CD4-positive, alpha-beta T cell (primary cell): ENCODE measurements at regions not wholly inside any gene's neighbourhood (a gene's known extent, or its start where the extent isn't known, plus 50 kb on each side); places are given as distances from the start of the nearest gene placed in this dataset.

Experiments
- ATAC-seq: fragments of 200-7000 bp; cut with Tn5 transposase; one replicate; pipeline ENCODE4 v1.10.0; 2022; ENCODE audit warnings: mild to moderate bottlenecking; ENCODE audit not compliant: poor library complexity
- CTCF ChIA-PET: fragments of 350-600 bp; sonication (Branson Sonifier 250); formaldehyde crosslinking; loops from one replicate; lab custom pipeline; 2021; ENCODE audit warnings: antibody characterized with exemption, inconsistent platforms; lab: Charles Lee
- POLR2A ChIA-PET: fragments of 350-600 bp; sonication (Branson Sonifier 250); formaldehyde crosslinking; loops from one replicate; lab custom pipeline; 2021; ENCODE audit warnings: antibody characterized with exemption, inconsistent platforms; lab: Charles Lee
- DNase-seq, 14 experiments: peaks; one replicate each; pipeline ENCODE4 v3.0.0-alpha.2; 2013 to 2020; ENCODE audit warnings: mixed read lengths in 2 of 14
- H3K27ac ChIP-seq, 2 donors: one replicate each; pipeline versions ENCODE4 v1.5.1 to v1.7.0; 2013; ENCODE audit warnings: low read length in 2 of 2, low read depth in 1 of 2, mild to moderate bottlenecking in 1 of 2
- H3K27me3 ChIP-seq, 2 experiments: 1 replicate in 1 of 2; 2 replicates in 1 of 2; pipeline versions ENCODE4 v1.6.1 to v1.7.0; 2013; ENCODE audit warnings: low read length in 2 of 2, control low read depth in 1 of 2, mild to moderate bottlenecking in 1 of 2, moderate library complexity in 1 of 2; ENCODE audit not compliant: insufficient read depth in 2 of 2, control insufficient read depth in 1 of 2
- H3K36me3 ChIP-seq: one replicate; pipeline ENCODE4 v1.6.1; 2013; ENCODE audit warnings: low read length, control low read depth; ENCODE audit not compliant: insufficient read depth
- H3K4me1 ChIP-seq: one replicate; pipeline ENCODE4 v1.6.1; 2013; ENCODE audit warnings: low read length, control low read depth; ENCODE audit not compliant: insufficient read depth
- H3K4me3 ChIP-seq: one replicate; pipeline ENCODE4 v1.5.1; 2013; ENCODE audit warnings: mild to moderate bottlenecking, low read length, moderate library complexity
- H3K9me3 ChIP-seq, 2 experiments: 1 replicate in 1 of 2; 2 replicates in 1 of 2; pipeline versions ENCODE4 v1.6.1 to v1.7.0; 2013; ENCODE audit warnings: low read length in 2 of 2, mild to moderate bottlenecking in 2 of 2, control low read depth in 1 of 2, moderate library complexity in 1 of 2; ENCODE audit not compliant: control insufficient read depth in 1 of 2, insufficient read depth in 1 of 2
- H3K27ac Mint-ChIP-seq: one replicate; pipeline ENCODE4 v1.8.0; 2020; ENCODE audit warnings: mixed read lengths
- H3K27me3 Mint-ChIP-seq: one replicate; pipeline ENCODE4 v1.8.0; 2021; ENCODE audit warnings: mixed read lengths
- H3K36me3 Mint-ChIP-seq: one replicate; pipeline ENCODE4 v1.8.0; 2021; ENCODE audit warnings: low read depth, mixed read lengths
- H3K4me1 Mint-ChIP-seq: one replicate; pipeline ENCODE4 v1.8.0; 2021; ENCODE audit warnings: low read depth, mixed read lengths
- H3K4me3 Mint-ChIP-seq: one replicate; pipeline ENCODE4 v1.8.0; 2020; ENCODE audit warnings: mild to moderate bottlenecking, mixed read lengths
- H3K9me3 Mint-ChIP-seq: one replicate; pipeline ENCODE4 v1.8.0; 2020; ENCODE audit warnings: mixed read lengths
- intact Hi-C, 2 experiments: fragments of 100-400 bp; cut with DNase I in 1 of 2; cut with micrococcal nuclease in 1 of 2; formaldehyde crosslinking; loops; one replicate each; pipeline versions ENCODE4 v1.15.1 to v1.9.0; 2023 to 2025; cut with DNase I, micrococcal nuclease
- TF ChIP-seq, protein P1 (sequence below): fragments of 200-600 bp; IDR thresholded peaks from one replicate; pipeline ENCODE4 v1.8.0; 2022; ENCODE audit warnings: antibody characterized with exemption, mild to moderate bottlenecking

DNA sequence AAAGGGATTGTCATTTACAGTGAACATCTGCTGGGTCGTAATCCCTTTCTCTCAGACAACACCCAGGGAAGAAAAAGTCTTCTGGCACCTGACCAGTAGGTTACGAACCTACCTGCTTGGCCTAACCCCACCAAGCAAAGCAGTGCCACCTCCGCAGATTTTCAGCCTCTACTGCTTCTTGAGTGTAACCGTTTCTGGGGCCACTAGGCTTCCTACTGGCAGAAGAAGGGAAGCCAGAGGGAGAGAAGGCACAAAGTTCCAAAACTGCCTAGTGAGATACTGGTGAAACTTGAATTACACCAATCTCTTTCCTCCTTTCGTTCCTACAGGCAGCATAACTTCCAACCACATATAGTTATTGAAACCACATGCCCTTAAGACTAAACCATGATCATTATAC is 383.6 kb downstream of the BCAT1 start:
- H3K4me3 Mint-ChIP-seq, result no peak overlapping the region
- Histone ChIP-seq H3K27ac (no peak overlapping the region), H3K4me1 (peaks cover 6% of the 10 kb centered on the region), H3K36me3 (no peaks in the 10 kb centered on the region), H3K4me3 (no peak overlapping the region), H3K9me3 (peaks cover 0 to 4% of the 10 kb centered on the region in 2 experiments), H3K27me3 (peaks cover 30 to 39% of the 10 kb centered on the region in 2 experiments)
- CTCF ChIA-PET, result no interaction called here
- peaks cover 57% of the 10 kb centered on the region for H3K27me3 Mint-ChIP-seq
- POLR2A ChIA-PET, result no interaction called here
- H3K36me3 Mint-ChIP-seq, result no peaks in the 10 kb centered on the region
- H3K4me1 Mint-ChIP-seq, result peaks cover 20% of the 10 kb centered on the region
- no peak for ATAC-seq
- intact Hi-C loops, result no loop called here
- H3K9me3 Mint-ChIP-seq, result no peaks in the 10 kb centered on the region
- no peak for DNase-seq
- TF ChIP-seq, protein P1, sequence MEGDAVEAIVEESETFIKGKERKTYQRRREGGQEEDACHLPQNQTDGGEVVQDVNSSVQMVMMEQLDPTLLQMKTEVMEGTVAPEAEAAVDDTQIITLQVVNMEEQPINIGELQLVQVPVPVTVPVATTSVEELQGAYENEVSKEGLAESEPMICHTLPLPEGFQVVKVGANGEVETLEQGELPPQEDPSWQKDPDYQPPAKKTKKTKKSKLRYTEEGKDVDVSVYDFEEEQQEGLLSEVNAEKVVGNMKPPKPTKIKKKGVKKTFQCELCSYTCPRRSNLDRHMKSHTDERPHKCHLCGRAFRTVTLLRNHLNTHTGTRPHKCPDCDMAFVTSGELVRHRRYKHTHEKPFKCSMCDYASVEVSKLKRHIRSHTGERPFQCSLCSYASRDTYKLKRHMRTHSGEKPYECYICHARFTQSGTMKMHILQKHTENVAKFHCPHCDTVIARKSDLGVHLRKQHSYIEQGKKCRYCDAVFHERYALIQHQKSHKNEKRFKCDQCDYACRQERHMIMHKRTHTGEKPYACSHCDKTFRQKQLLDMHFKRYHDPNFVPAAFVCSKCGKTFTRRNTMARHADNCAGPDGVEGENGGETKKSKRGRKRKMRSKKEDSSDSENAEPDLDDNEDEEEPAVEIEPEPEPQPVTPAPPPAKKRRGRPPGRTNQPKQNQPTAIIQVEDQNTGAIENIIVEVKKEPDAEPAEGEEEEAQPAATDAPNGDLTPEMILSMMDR, result no peak
- H3K27ac Mint-ChIP-seq, result no peak overlapping the region

GRCh38 chr12:24562771-24563431 is 386.0 kb downstream of the BCAT1 start:
- peaks cover 6% of the 10 kb centered on the region for H3K4me1 ChIP-seq
- ATAC-seq, result no peak
- no peaks in the 10 kb centered on the region for H3K36me3 Mint-ChIP-seq
- H3K27ac Mint-ChIP-seq, result no peak overlapping the region
- peak overlapping the region; percentile 14 for H3K4me3 ChIP-seq
- POLR2A ChIA-PET, result no interaction called here
- no peak for DNase-seq
- intact Hi-C loops, result no loop called here
- no peak overlapping the region for H3K27ac ChIP-seq
- no peaks in the 10 kb centered on the region for H3K36me3 ChIP-seq
- TF ChIP-seq, protein P1, result no peak
- peaks cover 0 to 4% of the 10 kb centered on the region in 2 experiments for H3K9me3 ChIP-seq
- no peaks in the 10 kb centered on the region for H3K9me3 Mint-ChIP-seq
- CTCF ChIA-PET, result no interaction called here
- H3K27me3 Mint-ChIP-seq, result peaks cover 68% of the 10 kb centered on the region
- peaks cover 20% of the 10 kb centered on the region for H3K4me1 Mint-ChIP-seq
- H3K27me3 ChIP-seq, result peaks cover 30 to 46% of the 10 kb centered on the region in 2 experiments
- peak overlapping the region; percentile 23 for H3K4me3 Mint-ChIP-seq

GRCh38 chr12:24561882-24562770 is 386.8 kb downstream of the BCAT1 start:
- H3K9me3 ChIP-seq, result peaks cover 0 to 6% of the 10 kb centered on the region in 2 experiments
- peak overlapping the region; percentile 45 for H3K4me3 ChIP-seq
- Mint-ChIP-seq H3K9me3 (no peaks in the 10 kb centered on the region), H3K4me3 (peak overlapping the region; percentile 81), H3K27ac (no peak overlapping the region), H3K4me1 (peaks cover 20% of the 10 kb centered on the region), H3K36me3 (no peaks in the 10 kb centered on the region), H3K27me3 (peaks cover 74% of the 10 kb centered on the region)
- ChIA-PET POLR2A (no interaction called here), CTCF (no interaction called here)
- H3K27ac ChIP-seq, result no peak overlapping the region
- DNase-seq (peak in 1 of 14 experiments; percentile 15), ATAC-seq (no peak)
- peaks cover 6% of the 10 kb centered on the region for H3K4me1 ChIP-seq
- TF ChIP-seq, protein P1, result no peak
- intact Hi-C loops, result no loop called here
- no peaks in the 10 kb centered on the region for H3K36me3 ChIP-seq
- H3K27me3 ChIP-seq, result peaks cover 30 to 46% of the 10 kb centered on the region in 2 experiments
